ENCODE measurements at regions not wholly inside any gene's neighbourhood (a gene's known extent, or its start where the extent isn't known, plus 50 kb on each side); places are given as distances from the start of the nearest gene placed in this dataset.

- Histone ChIP-seq H3K27ac (ENCODE audit: low read depth, low read length) (no peak overlapping the region), H3K4me3 (ENCODE audit: low read depth, low read length) (no peak overlapping the region), H3K36me3 (ENCODE audit: insufficient read depth, low read length) (no peaks in the 10 kb centered on the region), H2AFZ (ENCODE audit: low read length, unreplicated experiment) (no peak overlapping the region), H3K79me2 (ENCODE audit: control insufficient read depth, insufficient read depth, low read length, unreplicated experiment) (no peaks in the 10 kb centered on the region), H3K4me1 (ENCODE audit: control insufficient read depth, insufficient read depth, low read length, unreplicated experiment) (no peaks in the 10 kb centered on the region), H3K27me3 (ENCODE audit: insufficient read depth, low read length) (no peaks in the 10 kb centered on the region)
Measured at GRCh38 chr14:66425402-66425801, 60.8 kb upstream of the CCDC196 start.

- H3K36me3 ChIP-seq (ENCODE audit: insufficient read depth, low read length): no peaks in the 10 kb centered on the region
- H3K4me1 ChIP-seq (ENCODE audit: control insufficient read depth, insufficient read depth, low read length, unreplicated experiment): no peaks in the 10 kb centered on the region
- no peaks in the 10 kb centered on the region for H3K79me2 ChIP-seq (ENCODE audit: control insufficient read depth, insufficient read depth, low read length, unreplicated experiment)
Measured at GRCh38 chr14:66426451-66426850, 59.7 kb upstream of the CCDC196 start.

GRCh38 chr14:66432334-66432733 is 53.8 kb upstream of the CCDC196 start:
- H3K27me3 ChIP-seq (ENCODE audit: insufficient read depth, low read length): no peaks in the 10 kb centered on the region; the same call in 1 of the 2 replicates
- H3K36me3 ChIP-seq (ENCODE audit: insufficient read depth, low read length): no peaks in the 10 kb centered on the region
- no peak overlapping the region for H3K4me3 ChIP-seq (ENCODE audit: low read depth, low read length)
- no peaks in the 10 kb centered on the region for H3K79me2 ChIP-seq (ENCODE audit: control insufficient read depth, insufficient read depth, low read length, unreplicated experiment)
- H2AFZ ChIP-seq (ENCODE audit: low read length, unreplicated experiment): no peak overlapping the region
- H3K27ac ChIP-seq (ENCODE audit: low read depth, low read length): no peak overlapping the region
- H3K4me1 ChIP-seq (ENCODE audit: control insufficient read depth, insufficient read depth, low read length, unreplicated experiment): no peaks in the 10 kb centered on the region

More at GRCh38 chr14:66426451-66426850, 59.7 kb upstream of the CCDC196 start:
- no peak overlapping the region for H3K27ac ChIP-seq (ENCODE audit: low read depth, low read length)
- no peaks in the 10 kb centered on the region for H3K27me3 ChIP-seq (ENCODE audit: insufficient read depth, low read length)
- H2AFZ ChIP-seq (ENCODE audit: low read length, unreplicated experiment): no peak overlapping the region
- H3K4me3 ChIP-seq (ENCODE audit: low read depth, low read length): no peak overlapping the region

- H3K79me2 ChIP-seq (ENCODE audit: control insufficient read depth, insufficient read depth, low read length, unreplicated experiment): no peaks in the 10 kb centered on the region
- no peak overlapping the region for H2AFZ ChIP-seq (ENCODE audit: low read length, unreplicated experiment)
- no peaks in the 10 kb centered on the region; the same call in 1 of the 2 replicates for H3K27me3 ChIP-seq (ENCODE audit: insufficient read depth, low read length)
- H3K36me3 ChIP-seq (ENCODE audit: insufficient read depth, low read length): no peaks in the 10 kb centered on the region
- no peak overlapping the region for H3K4me3 ChIP-seq (ENCODE audit: low read depth, low read length)
- no peaks in the 10 kb centered on the region for H3K4me1 ChIP-seq (ENCODE audit: control insufficient read depth, insufficient read depth, low read length, unreplicated experiment)
- H3K27ac ChIP-seq (ENCODE audit: low read depth, low read length): no peak overlapping the region
Measured at GRCh38 chr14:66434464-66434863, 51.7 kb upstream of the CCDC196 start.

GRCh38 chr14:66435683-66436082 is 50.5 kb upstream of the CCDC196 start:
- Histone ChIP-seq H3K27ac (ENCODE audit: low read depth, low read length) (no peak overlapping the region), H3K36me3 (ENCODE audit: insufficient read depth, low read length) (no peaks in the 10 kb centered on the region), H3K4me3 (ENCODE audit: low read depth, low read length) (no peak overlapping the region), H3K4me1 (ENCODE audit: control insufficient read depth, insufficient read depth, low read length, unreplicated experiment) (no peaks in the 10 kb centered on the region), H2AFZ (ENCODE audit: low read length, unreplicated experiment) (no peak overlapping the region), H3K27me3 (ENCODE audit: insufficient read depth, low read length) (no peaks in the 10 kb centered on the region; the same call in 1 of the 2 replicates), H3K79me2 (ENCODE audit: control insufficient read depth, insufficient read depth, low read length, unreplicated experiment) (no peaks in the 10 kb centered on the region)

Measured in ACC112 (cell line).